ENCODE measurements at regions not wholly inside any gene's neighbourhood (a gene's known extent, or its start where the extent isn't known, plus 50 kb on each side); places are given as distances from the start of the nearest gene placed in this dataset.

GRCh38 chr2:220628252-220628651 is 943.9 kb downstream of the EPHA4 start:
- no peak for DNase-seq

GRCh38 chr2:220641137-220641536 is 931.0 kb downstream of the EPHA4 start:
- no peak for DNase-seq

DNA sequence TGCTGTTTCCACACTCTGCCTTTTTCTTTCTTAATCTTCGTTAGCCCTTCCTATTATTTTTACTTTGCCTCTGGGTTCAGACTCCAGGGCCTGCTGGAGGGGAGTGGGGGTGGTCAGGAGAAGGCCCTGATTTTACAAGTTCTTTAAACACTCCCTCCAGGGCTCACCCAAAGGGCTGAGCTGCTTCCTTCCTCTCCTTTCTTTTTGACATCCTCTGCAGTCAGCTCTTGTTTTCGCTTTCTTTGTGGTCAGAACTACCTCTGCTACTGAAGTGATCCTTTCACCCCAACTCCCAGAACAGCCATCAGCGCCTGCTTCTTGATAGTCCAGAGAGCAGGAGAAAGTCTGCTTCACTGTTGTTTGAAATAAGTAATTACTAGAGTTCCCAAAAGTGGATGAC is 925.7 kb downstream of the EPHA4 start:
- DNase-seq, result no peak

DNA sequence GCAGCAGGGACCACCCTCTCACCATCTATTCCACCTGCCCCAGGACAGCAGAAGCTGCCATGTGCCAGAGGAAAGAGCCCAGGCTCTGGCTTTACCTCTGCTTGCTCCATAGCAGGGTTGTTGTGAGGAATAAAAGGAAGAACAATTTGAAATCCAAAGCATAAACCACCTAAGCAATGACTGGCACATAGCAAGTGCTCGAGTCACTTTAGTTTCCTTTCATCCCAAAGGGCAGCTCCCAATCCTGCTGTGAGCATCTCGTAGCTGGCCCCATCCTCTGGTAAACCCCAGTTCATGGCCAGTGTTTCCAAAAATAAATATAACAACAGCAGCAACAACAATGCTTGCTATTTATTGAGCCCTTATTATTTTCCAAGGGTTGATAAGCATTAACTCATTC is 923.5 kb downstream of the EPHA4 start:
- no peak for DNase-seq

DNA sequence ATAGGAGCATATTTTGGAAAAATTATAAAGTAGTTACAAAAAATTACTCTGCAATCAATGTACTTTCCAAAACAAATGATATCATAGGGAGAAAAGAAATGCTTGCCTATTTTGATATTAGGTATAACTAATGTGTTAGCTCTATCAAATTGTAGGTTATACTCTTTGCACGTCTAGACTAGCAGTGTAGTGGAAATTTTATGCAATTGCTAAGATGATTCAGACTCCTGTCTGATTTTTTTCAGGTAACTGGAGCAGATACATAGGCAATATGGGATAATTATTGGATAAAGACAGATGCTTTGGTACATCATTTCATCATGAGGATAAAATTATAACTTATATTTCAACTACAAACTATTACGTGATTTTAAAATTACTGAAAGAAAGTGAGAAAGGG is 918.3 kb downstream of the EPHA4 start:
- no peak for DNase-seq

- no peak for DNase-seq
Measured at GRCh38 chr2:220654322-220654721, 917.8 kb downstream of the EPHA4 start.

DNA sequence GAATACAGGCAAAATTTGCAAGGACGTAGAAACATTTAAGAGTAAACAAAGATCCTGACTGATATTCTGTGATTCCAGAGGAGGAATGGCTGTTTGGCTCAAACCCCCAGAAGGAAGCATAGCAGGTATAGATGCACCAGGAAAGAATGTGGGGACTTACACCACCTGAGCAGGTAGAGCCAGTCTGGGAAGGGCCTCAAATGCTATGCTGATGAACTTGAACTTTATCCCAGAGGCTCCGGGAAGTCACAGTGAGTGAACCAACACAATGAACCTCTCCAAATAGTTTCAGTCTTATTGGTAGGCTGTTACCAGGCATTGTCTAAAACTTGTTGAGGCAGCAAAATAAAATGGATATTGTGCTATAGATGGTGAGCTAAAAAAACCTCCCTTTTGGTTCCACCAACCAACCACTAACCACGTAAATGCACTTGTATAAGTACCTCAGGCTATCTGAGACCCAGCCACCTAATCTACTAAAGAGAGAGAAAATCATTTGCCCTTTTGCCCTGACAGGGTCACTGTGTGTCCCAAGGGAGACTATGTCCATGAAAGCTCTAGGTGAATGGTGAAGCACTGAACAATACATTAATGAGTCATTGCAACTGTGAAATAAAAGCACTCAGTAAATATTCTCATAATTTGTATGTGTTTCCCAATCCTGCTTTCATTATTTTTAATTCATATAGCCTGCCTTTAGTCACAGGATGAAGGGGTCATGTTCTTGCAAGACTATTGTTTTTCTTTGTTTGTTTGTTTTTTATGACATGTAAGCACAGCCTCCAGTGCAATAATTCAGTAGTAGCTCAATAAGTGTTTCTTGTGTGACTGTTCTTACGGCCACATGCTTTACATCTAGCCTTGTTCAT is 911.6 kb downstream of the EPHA4 start:
- DNase-seq, result no peak

DNA sequence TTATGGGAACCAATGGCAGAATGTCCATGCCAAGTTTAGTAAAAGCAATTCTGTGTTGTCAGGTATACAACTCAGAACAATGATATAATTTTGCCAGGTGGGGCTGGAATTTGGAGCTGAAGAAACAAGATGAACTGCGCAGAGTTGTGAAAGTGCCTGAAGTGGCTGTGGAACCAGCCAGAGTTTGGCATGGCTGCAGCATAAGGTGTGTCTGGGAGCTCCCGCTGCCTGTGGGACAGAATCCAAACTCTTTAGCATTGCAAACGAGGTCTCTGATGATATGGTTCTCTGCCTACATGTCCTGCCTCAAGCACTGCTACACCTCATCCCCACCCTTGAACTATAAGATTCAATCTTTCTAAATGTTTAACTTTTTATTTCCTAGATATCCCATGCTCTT is 909.7 kb downstream of the EPHA4 start:
- DNase-seq, result no peak

- DNase-seq, result no peak
Measured at GRCh38 chr2:220663065-220663464, 909.0 kb downstream of the EPHA4 start.

- no peak for DNase-seq
Measured at GRCh38 chr2:220664272-220665107, 907.6 kb downstream of the EPHA4 start.

GRCh38 chr2:220665108-220665471 is 907.0 kb downstream of the EPHA4 start:
- DNase-seq, result no peak

DNA sequence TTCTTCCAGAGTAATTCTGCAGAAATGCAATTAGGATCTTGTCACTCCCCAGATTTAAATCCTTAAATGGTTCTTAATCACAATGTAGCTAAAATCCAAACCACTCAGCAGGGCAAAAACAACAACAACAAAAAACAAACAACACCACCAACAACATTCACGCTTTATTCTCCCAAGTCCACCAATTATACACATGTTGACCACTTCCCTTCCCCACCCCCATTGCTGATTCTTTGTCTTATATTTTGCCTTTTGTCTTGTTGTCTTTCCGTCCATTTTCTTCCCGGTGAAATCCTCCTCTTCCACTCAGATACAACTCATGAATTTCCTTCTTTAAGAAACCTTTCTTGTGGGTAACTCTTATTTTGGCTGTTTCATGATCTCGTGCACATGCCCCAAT is 902.8 kb downstream of the EPHA4 start:
- DNase-seq, result no peak

DNA sequence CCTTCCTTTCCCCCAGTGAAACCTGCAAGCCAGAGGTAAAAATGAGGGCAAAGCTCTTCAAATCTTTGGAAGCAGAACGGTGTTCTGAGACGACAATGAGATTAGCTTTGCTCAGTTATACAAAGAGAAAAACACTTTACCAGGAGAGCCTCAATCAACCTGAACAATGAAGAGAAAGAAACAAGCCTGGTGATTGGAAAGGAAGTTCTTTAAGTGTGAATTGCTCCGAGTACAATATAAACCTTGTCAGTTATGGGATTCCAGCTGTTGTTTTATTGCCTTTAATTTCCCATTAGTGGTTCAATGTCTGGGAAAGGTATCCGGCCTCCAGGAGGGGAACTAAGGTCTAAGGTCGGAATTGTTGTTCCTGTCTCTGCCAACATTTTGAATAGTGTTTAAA is 901.6 kb downstream of the EPHA4 start:
- no peak for DNase-seq

GRCh38 chr2:220673151-220673874 is 898.8 kb downstream of the EPHA4 start:
- DNase-seq, result no peak

DNA sequence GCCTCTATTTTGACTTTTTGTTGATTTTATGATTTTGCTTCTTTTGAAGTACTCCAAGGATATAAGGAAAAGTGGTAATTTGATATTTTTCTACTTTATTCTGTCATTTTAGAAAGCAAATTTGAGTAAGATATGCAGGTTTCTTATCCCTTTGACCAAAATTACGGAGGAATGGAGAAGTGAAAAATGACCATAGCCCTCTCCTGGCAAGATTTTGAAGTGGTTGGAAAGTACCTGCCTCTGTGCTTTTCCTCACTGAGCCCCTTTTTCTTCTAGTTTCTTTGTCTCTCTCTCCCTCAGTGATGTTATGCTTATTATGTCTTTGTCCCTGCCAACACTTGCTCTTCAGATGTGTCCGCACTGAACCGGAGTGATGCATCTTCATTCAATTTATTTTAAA is 898.1 kb downstream of the EPHA4 start:
- no peak for DNase-seq

- DNase-seq, result no peak
Measured at GRCh38 chr2:220676695-220677094, 895.4 kb downstream of the EPHA4 start.

GRCh38 chr2:220678943-220679342 is 893.2 kb downstream of the EPHA4 start:
- no peak for DNase-seq

GRCh38 chr2:220682616-220683015 is 889.5 kb downstream of the EPHA4 start:
- DNase-seq, result no peak

GRCh38 chr2:220684099-220684498 is 888.0 kb downstream of the EPHA4 start:
- DNase-seq, result no peak

DNA sequence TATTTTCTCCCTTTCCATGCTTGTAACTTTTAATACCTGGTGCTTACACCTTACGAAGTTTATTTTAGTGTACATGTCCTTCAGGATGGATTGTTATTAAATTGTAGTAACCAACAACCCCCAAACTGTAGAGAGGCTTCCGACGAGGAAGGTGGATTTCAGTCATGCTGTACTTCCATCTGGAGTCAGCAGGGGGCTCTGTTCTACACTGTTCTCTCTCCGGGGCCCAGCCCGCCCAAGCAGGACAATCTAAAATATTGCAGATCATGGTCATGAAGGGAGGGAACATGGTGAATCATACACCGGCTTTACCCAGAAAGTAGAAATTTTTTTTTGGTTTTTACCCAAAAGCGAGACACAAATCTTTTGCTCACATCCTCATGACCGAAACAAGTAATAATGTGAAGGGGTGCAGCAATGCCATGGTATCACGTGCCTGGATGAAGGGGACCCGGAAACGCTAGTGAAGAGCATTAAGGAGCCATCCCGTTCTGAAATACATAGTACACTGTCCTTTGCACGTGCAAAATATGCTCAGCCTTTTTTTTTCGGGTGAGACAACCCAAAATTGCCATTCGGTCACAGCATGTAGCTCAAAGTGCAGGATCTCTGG is 884.8 kb downstream of the EPHA4 start:
- peak; percentile 37 for DNase-seq

- DNase-seq, result no peak
Measured at GRCh38 chr2:220695397-220696279, 876.5 kb downstream of the EPHA4 start.

All from renal pelvis (tissue), 1 donor.